ENCODE measurements at regions not wholly inside any gene's neighbourhood (a gene's known extent, or its start where the extent isn't known, plus 50 kb on each side); places are given as distances from the start of the nearest gene placed in this dataset.

- TF ChIP-seq CTCF (IDR thresholded peaks at IDR 0.05; ENCODE audit: insufficient read depth, low read depth, low read length) = no peak
- TF ChIP-seq EZH2 (IDR thresholded peaks at IDR 0.05; ENCODE audit: insufficient read depth, low read length) = no peak
Observed at GRCh38 chr9:108290839-108291585, 564.8 kb downstream of the ACTL7B start.

Data from astrocyte (in vitro differentiated cells and primary cell).